OCI-LY7 (cell line): ENCODE measurements at regions not wholly inside any gene's neighbourhood (a gene's known extent, or its start where the extent isn't known, plus 50 kb on each side); places are given as distances from the start of the nearest gene placed in this dataset.

Source experiments
- BruUV-seq: library from RNA; stranded (reverse); fragments of 400-500 nt; replicated peaks from 2 replicates; lab custom pipeline; 2021; lab: Mats Ljungman, UMichigan
- CTCF ChIA-PET: fragments of 300-600 bp; sonication (Branson Sonifier 250); formaldehyde crosslinking; loops from one replicate; lab custom pipeline; 2022; ENCODE audit warnings: antibody characterized with exemption; ENCODE audit not compliant: unreplicated experiment; lab: Charles Lee
- POLR2A ChIA-PET: fragments of 300-600 bp; sonication (Branson Sonifier 250); formaldehyde crosslinking; loops from one replicate; lab custom pipeline; 2022; ENCODE audit warnings: antibody characterized with exemption; lab: Charles Lee
- DNase-seq: peaks from one replicate; pipeline ENCODE4 v3.0.0-alpha.2; 2015; ENCODE audit warnings: low spot score
- H2AFZ ChIP-seq: fragments of 200-600 bp; sonication (generic), shearing (Covaris generic); 2 replicates; pipeline ENCODE4 v1.6.1; 2014; ENCODE audit warnings: mild to moderate bottlenecking, antibody characterized with exemption, low read length, moderate library complexity
- H3K27ac ChIP-seq: fragments of 200-600 bp; sonication (generic); 2 replicates; pipeline ENCODE4 v1.5.1; 2014; ENCODE audit warnings: mixed run types, low read depth, mild to moderate bottlenecking, moderate library complexity, low read length, inconsistent platforms; ENCODE audit not compliant: poor library complexity, severe bottlenecking
- H3K36me3 ChIP-seq: fragments of 200-600 bp; sonication (generic); 2 replicates; pipeline ENCODE4 v1.6.1; 2014; ENCODE audit warnings: mild to moderate bottlenecking, antibody characterized with exemption, low read length, moderate library complexity, mixed read lengths; ENCODE audit not compliant: insufficient read depth
- H3K4me1 ChIP-seq: fragments of 200-600 bp; sonication (generic); 2 replicates; pipeline ENCODE4 v1.5.1; 2014; ENCODE audit warnings: mild to moderate bottlenecking, low read length; ENCODE audit not compliant: insufficient read depth, poor library complexity, severe bottlenecking
- H3K4me2 ChIP-seq: fragments of 200-600 bp; sonication (generic); 2 replicates; pipeline ENCODE4 v1.6.1; 2014; ENCODE audit warnings: mild to moderate bottlenecking, low read length
- H3K4me3 ChIP-seq: fragments of 200-600 bp; sonication (generic); 2 replicates; pipeline ENCODE4 v1.5.1; 2014; ENCODE audit warnings: mild to moderate bottlenecking, low read depth, low read length; ENCODE audit not compliant: poor library complexity, severe bottlenecking
- H3K79me2 ChIP-seq: fragments of 200-600 bp; sonication (generic); 2 replicates; pipeline ENCODE4 v1.6.1; 2016; ENCODE audit warnings: low read depth, mild to moderate bottlenecking, low read length, moderate library complexity, mixed read lengths; ENCODE audit not compliant: insufficient read depth
- H3K9me2 ChIP-seq: fragments of 200-600 bp; sonication (generic); 2 replicates; pipeline ENCODE4 v1.6.1; 2016; ENCODE audit warnings: mild to moderate bottlenecking, low read length, mixed read lengths; ENCODE audit not compliant: insufficient read depth
- H3K9me3 ChIP-seq: fragments of 200-600 bp; sonication (generic); 2 replicates; pipeline ENCODE4 v1.6.1; 2014; ENCODE audit warnings: mild to moderate bottlenecking, mixed run types, low read length, mixed read lengths
- H4K20me1 ChIP-seq: fragments of 200-600 bp; sonication (generic); 2 replicates; pipeline ENCODE4 v1.6.1; 2014; ENCODE audit warnings: mild to moderate bottlenecking, antibody characterized with exemption, low read length, moderate library complexity, mixed read lengths; ENCODE audit not compliant: insufficient read depth
- CTCF ChIP-seq: fragments of 200-600 bp; sonication (generic); conservative IDR thresholded peaks from 2 replicates; pipeline ENCODE4 v1.5.1; 2014; ENCODE audit warnings: mild to moderate bottlenecking, antibody characterized with exemption, low read length, moderate library complexity, mixed read lengths
- EZH2phosphoT487 ChIP-seq: fragments of 200-600 bp; sonication (generic); IDR thresholded peaks from 2 replicates; pipeline ENCODE4 v1.6.1; 2018; ENCODE audit warnings: low read depth, borderline replicate concordance, mild to moderate bottlenecking, mixed run types, antibody characterized with exemption, low read length, moderate library complexity, mixed read lengths
- intact Hi-C: fragments of 100-400 bp; cut with micrococcal nuclease; formaldehyde crosslinking; loops from one replicate; pipeline ENCODE4 v1.10.0; 2022; ENCODE audit not compliant: unreplicated experiment

GRCh38 chr6:90770778-90771177, 183.9 kb upstream of the MAP3K7 start:
- no peaks in the 10 kb centered on the region for H3K9me3 ChIP-seq
- H3K27ac ChIP-seq, result no peak overlapping the region
- ChIA-PET CTCF (no interaction called here), POLR2A (no interaction called here)
- TF ChIP-seq EZH2phosphoT487 (no peak), CTCF (no peak)
- H3K4me3 ChIP-seq, result no peak overlapping the region
- H3K4me1 ChIP-seq, result no peaks in the 10 kb centered on the region
- no peaks in the 10 kb centered on the region for H3K36me3 ChIP-seq
- no peaks in the 10 kb centered on the region for H3K9me2 ChIP-seq
- intact Hi-C loops, result no loop called here
- H3K79me2 ChIP-seq, result no peaks in the 10 kb centered on the region
- H3K4me2 ChIP-seq, result no peak overlapping the region
- H2AFZ ChIP-seq, result no peak overlapping the region
- H4K20me1 ChIP-seq, result no peaks in the 10 kb centered on the region
- BruUV-seq, result no TSS peak
- DNase-seq, result no peak

- Histone ChIP-seq H3K4me3 (no peak overlapping the region), H3K4me2 (no peak overlapping the region), H4K20me1 (no peaks in the 10 kb centered on the region), H3K27ac (no peak overlapping the region), H2AFZ (no peak overlapping the region), H3K9me3 (no peaks in the 10 kb centered on the region), H3K79me2 (no peaks in the 10 kb centered on the region), H3K36me3 (no peaks in the 10 kb centered on the region), H3K9me2 (no peaks in the 10 kb centered on the region), H3K4me1 (no peaks in the 10 kb centered on the region)
- intact Hi-C loops, result no loop called here
- TF ChIP-seq EZH2phosphoT487 (no peak), CTCF (no peak)
- CTCF ChIA-PET, result no interaction called here
- BruUV-seq, result no TSS peak
- POLR2A ChIA-PET, result no interaction called here
- no peak for DNase-seq
Observed at GRCh38 chr6:90765895-90766294, 179.0 kb upstream of the MAP3K7 start.

GRCh38 chr6:90765491-90765890, 178.6 kb upstream of the MAP3K7 start:
- no peaks in the 10 kb centered on the region for H3K4me1 ChIP-seq
- intact Hi-C loops, result no loop called here
- H3K9me3 ChIP-seq, result no peaks in the 10 kb centered on the region
- POLR2A ChIA-PET, result no interaction called here
- no peak for DNase-seq
- no peak overlapping the region for H3K4me3 ChIP-seq
- no peaks in the 10 kb centered on the region for H4K20me1 ChIP-seq
- no peak overlapping the region for H2AFZ ChIP-seq
- no peak overlapping the region for H3K27ac ChIP-seq
- H3K4me2 ChIP-seq, result no peak overlapping the region
- no TSS peak for BruUV-seq
- H3K36me3 ChIP-seq, result no peaks in the 10 kb centered on the region
- no peaks in the 10 kb centered on the region for H3K79me2 ChIP-seq
- TF ChIP-seq EZH2phosphoT487, result no peak
- no peak for TF ChIP-seq CTCF
- CTCF ChIA-PET, result no interaction called here
- no peaks in the 10 kb centered on the region for H3K9me2 ChIP-seq
